NCI-H510A treated with DMSO at 0.1 percent for 48 hours (cell line): ENCODE measurements at regions not wholly inside any gene's neighbourhood (a gene's known extent, or its start where the extent isn't known, plus 50 kb on each side); places are given as distances from the start of the nearest gene placed in this dataset.

Experiments
- DNase-seq: peaks from one replicate; lab custom pipeline; 2025; lab: John Stamatoyannopoulos, UW

DNA sequence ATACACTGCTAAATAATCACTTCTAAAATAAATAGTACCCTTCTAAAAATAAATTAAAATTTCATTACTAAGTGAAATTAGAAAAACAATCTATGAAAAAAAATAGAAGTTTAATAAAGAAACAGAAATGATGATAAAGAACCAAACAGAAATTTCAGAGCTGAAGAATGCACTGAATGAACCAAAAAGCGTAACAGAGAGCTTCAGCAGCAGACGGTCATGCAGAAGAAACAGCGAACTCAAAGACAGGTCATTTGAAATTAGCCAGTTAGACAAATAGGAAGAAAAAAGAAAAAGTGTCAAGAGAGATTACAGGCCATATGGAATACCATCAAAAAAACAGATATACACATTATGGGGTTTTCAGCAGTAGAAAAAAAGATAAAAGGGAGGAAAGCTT lies 706.7 kb downstream of the TBC1D32 start:
- DNase-seq, result no peak

DNA sequence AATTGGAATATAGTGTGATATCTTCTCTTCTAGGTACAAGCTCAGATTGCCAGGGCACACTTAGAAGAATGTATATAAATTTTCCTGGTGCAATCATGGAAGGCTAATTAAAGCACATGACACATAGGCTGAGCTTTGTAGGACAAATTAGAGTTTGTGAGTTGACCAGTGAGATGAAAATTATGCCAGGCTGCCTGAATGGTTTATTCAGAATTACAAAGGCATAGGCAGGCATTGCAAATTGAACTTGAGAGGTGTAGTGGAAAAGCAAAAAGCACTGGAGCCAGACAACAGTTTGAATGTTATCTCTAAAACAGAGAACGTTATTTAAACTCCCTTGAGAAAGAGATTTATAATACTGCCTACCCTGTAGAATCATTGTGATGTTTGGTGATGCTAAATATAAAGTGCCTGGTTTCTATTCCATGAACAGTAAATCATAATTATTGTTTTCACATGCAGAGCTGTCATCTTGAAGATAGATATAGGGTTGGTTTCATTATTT lies 712.1 kb downstream of the TBC1D32 start:
- no peak for DNase-seq

- DNase-seq, result no peak
Observed at GRCh38 chr6:120620900-120621299, 713.4 kb downstream of the TBC1D32 start.

- DNase-seq, result no peak
Observed at GRCh38 chr6:120615238-120615637, 719.0 kb downstream of the TBC1D32 start.

- no peak for DNase-seq
Observed at GRCh38 chr6:120614723-120615122, 719.6 kb downstream of the TBC1D32 start.

DNA sequence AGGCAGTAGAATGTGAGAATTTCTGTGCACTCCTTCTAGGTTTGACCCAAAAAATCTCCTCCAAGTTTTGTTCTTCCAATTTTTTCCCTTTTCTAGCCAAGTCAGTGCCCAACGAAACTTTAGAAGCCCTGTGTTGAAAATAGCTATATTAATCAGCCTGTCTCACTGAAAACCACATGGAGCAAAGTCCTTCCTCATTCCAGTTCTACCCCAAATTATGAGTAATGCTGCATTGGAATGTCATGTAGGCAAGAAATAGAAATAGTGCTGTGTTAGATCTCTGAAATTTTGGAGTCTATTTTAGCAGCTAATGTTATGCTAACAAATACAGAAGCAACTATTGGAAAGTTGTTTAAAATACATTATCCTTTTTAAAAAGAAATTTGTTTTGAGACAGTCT lies 725.5 kb downstream of the TBC1D32 start:
- no peak for DNase-seq

GRCh38 chr6:120606743-120607142 lies 727.5 kb downstream of the TBC1D32 start:
- no peak for DNase-seq

- DNase-seq, result peak; percentile 2
Observed at GRCh38 chr6:120604510-120604909, 729.8 kb downstream of the TBC1D32 start.

GRCh38 chr6:120590611-120591010 lies 743.7 kb downstream of the TBC1D32 start:
- no peak for DNase-seq

DNA sequence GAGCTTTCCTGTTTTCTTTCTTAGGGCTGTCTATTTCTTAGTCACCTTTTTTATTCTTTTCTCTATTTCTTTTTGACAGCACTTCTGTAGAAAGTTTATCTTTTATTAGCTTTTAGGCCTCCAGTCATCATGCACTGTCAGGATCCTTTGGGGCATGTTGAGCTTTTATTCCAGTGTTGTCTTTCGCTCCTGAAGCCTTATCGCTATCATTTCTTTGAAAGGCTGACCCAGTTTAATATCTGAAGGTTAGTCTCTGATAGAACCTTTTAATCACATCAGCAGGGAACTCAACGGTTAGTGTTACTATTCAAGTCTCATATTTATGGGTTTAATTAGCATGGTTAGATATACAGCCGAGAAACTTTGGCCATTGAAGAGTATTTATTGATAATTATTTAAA lies 745.9 kb downstream of the TBC1D32 start:
- DNase-seq, result no peak

- no peak for DNase-seq
Observed at GRCh38 chr6:120587381-120587780, 746.9 kb downstream of the TBC1D32 start.

- DNase-seq, result no peak
Observed at GRCh38 chr6:120584111-120584760, 750.0 kb downstream of the TBC1D32 start.

DNA sequence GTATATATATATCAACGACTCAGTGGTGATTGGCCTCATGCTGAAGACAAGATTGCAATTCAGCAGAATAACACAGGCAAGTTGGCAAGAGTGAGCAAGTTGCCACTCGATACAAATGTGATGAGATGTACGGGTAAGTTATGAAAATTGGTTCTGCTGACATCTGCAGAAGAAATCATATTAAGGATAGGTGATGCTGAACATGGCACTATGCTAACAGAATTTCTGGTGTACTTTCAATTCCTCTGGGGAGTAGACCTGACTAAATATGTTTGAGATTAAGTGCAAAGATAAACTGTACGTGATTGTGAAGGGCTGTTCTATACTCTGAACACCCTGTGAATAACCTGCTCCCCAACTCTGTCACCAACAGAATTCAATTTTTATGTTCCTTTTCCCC lies 758.2 kb downstream of the TBC1D32 start:
- no peak for DNase-seq

GRCh38 chr6:120569714-120570113 lies 764.6 kb downstream of the TBC1D32 start:
- no peak for DNase-seq

DNA sequence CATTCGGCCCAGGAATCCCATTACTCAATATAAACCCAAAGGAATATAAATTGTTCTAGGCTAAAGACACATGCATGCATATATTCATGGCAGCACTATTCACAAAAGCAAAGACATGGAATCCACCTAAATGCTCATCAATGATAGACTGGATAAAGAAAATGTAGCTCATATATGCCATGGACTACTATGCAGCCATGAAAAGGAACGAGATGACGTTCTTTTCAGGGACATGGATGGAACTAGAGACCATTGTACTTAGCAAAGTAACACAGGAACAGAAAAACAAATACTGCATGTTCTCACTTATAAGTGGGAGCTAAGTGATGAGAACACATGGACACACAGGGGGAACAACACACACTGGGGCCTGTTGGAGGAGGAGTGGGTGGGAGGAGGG lies 769.5 kb downstream of the TBC1D32 start:
- DNase-seq, result no peak

DNA sequence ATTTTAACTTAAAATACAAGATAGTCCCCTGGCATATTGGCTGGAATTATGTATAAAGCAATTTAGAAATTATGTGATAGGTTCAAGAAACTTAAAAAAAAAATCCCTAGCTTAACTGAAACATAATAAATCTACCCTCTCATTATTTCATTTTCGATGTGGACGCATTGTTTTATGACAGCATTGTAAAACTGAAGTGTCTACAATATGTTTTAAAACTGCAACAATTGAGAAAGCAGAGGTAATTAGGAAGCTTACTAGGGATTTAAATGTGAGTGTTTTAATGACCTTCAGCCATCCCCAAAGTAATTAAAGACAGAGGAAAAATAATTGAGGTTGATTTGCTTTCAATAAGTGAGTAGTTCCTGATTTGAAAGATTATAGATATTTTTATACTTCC lies 776.0 kb downstream of the TBC1D32 start:
- no peak for DNase-seq

- no peak for DNase-seq
Observed at GRCh38 chr6:120557554-120557953, 776.7 kb downstream of the TBC1D32 start.

DNA sequence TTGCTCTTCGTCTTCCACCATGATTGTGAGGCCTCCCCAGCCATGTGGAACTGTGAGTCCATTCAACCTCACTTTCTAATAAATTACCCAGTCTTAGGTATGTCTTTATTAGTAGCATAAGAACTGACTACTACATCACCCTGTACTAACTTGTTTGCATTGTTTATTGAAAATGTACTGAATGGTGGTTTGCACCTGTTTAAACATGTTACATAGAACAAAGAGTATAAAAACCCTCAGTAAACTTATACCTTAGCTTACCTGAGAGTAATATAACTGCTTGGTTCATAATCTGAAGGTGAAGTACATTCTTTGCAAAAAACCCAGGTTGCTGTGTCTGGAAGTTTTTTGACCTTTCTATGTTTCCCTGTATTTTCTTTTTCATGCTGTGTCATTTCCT lies 777.8 kb downstream of the TBC1D32 start:
- DNase-seq, result peak; percentile 10

GRCh38 chr6:120553353-120553752 lies 780.9 kb downstream of the TBC1D32 start:
- no peak for DNase-seq

GRCh38 chr6:120545353-120545752 lies 788.9 kb downstream of the TBC1D32 start:
- no peak for DNase-seq

- no peak for DNase-seq
Observed at GRCh38 chr6:120534954-120535353, 799.3 kb downstream of the TBC1D32 start.

DNA sequence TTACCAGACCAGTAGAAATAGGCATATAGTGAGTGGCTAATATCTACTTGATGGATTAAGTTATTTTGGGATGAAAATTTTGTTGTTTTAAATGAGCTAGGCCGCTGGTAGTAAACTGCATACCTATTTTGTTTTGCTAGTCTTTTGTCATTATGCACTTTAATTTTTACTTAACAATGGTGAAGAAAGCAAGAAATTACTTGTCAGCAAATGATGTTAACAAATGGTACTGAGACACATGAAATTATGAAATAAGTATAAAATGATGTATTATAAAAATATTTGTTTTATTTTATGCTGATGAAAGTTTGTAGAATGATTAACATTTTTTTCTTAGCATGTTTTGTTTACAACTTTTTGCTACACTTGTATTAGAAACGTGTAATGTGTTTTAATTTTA lies 807.7 kb downstream of the TBC1D32 start:
- no peak for DNase-seq

- DNase-seq, result no peak
Observed at GRCh38 chr6:120514544-120514943, 819.7 kb downstream of the TBC1D32 start.

DNA sequence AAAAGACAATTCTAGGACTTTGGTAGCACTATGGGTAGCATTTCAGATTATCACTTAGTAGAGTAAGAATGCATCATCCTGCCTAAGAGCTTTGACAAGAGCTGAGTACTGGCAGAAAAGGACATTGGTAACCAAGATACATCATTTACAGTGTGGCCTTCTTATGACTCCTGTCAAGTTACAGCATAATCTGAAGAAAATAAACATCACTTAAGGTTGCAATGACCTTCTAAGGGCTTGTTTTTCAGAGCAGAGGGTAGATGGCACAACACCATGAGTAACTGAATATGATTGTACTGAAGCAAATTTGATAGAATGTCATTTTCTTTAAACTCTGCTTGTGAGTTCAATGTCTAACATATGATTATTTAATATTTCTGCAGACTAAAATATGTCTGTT lies 822.6 kb downstream of the TBC1D32 start:
- no peak for DNase-seq
